HUDEP-2 (cell line): ENCODE measurements at regions not wholly inside any gene's neighbourhood (a gene's known extent, or its start where the extent isn't known, plus 50 kb on each side); places are given as distances from the start of the nearest gene placed in this dataset.

Experiments used
- DNase-seq, 76 experiments: peaks; one replicate each; lab custom pipeline; 2025; ENCODE audit not compliant: unreplicated experiment in 76 of 76; lab: John Stamatoyannopoulos, UW

GRCh38 chr4:67052814-67053675 lies 492.3 kb downstream of the CENPC start:
- DNase-seq: no peak

DNA sequence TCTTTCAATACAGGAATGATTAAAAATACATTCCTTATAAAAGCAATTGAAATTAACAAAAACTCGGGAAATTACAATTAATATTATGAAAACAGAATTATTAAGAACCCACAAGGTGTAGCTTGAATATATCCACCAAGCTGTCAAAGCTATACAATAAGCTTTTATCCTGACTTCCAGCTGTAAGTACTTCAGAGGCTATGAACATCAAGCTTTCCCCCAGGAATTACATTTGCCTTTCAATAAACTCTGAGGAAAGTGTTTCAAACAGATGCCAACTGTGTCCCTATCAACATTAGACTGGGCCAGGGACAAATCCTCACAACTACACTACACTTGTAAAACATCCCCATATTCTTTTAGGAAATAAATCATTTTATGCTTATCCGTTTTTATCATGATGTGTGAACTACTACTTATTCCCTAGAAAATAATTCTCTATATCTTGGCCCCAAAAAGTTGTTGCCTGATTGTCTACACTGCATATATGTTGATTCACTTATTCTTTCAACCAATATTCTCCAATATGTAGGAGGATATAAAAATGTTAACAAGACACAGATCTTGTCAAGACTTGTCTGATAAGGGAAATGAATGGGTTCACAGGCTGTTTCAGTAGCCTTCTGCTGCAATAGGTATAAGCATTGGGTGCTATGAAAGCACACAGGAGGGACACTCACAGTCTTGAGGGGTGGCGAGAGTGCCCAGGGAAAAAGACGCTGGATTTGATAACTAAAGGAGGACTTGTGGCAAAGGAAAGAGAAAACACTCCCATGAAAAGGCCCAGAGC lies 494.1 kb downstream of the CENPC start:
- DNase-seq: no peak

GRCh38 chr4:67049446-67049845 lies 495.9 kb downstream of the CENPC start:
- no peak for DNase-seq

GRCh38 chr4:67048530-67048929 lies 496.8 kb downstream of the CENPC start:
- DNase-seq: no peak

GRCh38 chr4:67040315-67040714 lies 505.0 kb downstream of the CENPC start:
- DNase-seq: no peak

DNA sequence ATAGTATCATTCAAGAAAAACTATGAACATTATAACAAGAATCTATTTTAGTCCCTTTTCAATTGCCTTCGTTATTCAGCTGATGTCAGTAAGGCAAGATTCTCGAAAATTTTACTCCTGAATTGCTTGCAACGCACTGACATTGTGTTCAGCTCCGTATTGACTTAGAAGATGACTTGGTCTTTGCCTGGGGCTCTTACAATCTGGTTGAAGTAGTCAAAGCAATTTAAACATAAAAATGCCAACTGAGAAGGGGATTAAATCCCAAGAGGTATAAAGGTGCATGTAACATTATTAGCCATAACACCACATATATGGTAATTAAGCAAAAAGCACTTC lies 507.1 kb downstream of the CENPC start:
- no peak for DNase-seq

- no peak for DNase-seq
Measured at GRCh38 chr4:67037504-67038227, 507.6 kb downstream of the CENPC start.

GRCh38 chr4:67036791-67037190 lies 508.5 kb downstream of the CENPC start:
- DNase-seq: no peak

DNA sequence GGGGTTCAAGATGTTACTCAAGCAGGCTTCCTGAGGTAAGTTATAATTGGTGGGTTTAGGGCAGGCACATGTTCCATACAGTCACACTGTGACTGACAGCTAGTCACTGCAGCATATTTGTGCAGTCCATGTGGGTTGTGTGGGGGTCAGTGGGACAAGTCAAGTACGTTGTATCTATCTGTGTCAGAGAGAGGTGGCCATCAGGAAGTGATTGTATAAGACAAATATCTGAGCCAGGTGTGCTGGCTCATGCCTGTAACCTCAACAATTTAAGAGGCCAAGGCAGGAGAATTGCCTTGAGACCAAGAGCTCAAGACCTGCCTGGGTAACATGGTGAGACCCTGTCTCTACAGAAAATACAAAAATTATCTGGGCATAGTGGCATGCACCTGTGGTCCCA lies 509.3 kb downstream of the CENPC start:
- DNase-seq: peak in 1 of 76 experiments; percentile 0

- DNase-seq: peak in 30 of 76 experiments; percentile 0 to 86 (median 39)
Measured at GRCh38 chr4:67035501-67035900, 509.8 kb downstream of the CENPC start.

DNA sequence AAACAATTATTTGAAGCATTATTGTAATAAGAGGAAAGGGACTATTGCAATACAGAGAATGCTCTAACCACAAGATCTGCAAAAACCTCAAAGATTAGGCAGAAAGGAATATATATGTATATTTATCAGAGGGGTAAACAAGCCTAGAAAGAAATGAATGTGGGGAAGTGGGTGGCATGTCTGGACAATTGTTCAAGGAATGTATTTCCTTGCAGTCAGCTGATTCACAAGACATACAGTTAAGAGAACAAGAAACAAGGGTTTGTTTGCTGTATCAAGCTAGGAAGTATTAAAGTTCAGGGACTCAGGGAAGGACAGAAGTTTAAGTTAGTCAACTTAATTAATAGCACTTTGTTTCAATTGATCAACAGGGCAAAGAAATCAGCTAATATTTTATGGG lies 514.7 kb downstream of the CENPC start:
- DNase-seq: no peak

- DNase-seq: no peak
Measured at GRCh38 chr4:67020438-67020797, 524.9 kb downstream of the CENPC start.

DNA sequence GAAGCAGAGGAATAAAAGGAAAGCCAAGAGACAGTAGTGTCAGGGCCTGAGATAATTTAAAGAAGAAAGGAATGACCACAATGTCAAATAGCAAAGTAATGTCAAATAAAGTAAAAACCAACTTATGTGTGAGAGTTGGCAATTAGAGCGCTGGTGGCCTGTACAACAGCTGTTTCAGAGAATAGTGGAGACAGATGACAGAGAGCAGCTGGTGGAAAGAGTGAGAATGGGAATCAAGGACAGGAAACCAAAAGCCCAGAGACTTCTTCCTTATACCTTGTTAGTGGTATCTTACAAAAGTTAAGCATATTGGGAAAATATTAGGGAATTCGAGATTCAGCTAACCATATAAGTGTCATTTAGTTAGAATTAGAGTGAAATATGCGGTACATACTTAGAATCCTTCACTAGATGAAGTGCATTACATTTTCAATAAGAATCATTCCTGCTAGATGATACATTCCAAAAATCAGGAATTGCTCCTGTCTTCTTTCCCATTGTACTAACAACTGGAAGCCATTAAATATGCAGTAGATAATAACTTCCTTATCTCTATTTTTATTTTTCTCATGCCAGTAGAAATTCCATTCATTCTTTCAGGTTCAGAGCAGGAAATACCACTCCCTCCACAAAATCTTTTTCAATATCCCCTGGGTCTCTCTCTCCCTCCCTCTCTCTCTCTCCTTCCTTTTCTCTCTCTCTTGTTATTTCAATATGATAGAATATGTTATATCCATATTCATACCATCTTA lies 525.4 kb downstream of the CENPC start:
- no peak for DNase-seq

DNA sequence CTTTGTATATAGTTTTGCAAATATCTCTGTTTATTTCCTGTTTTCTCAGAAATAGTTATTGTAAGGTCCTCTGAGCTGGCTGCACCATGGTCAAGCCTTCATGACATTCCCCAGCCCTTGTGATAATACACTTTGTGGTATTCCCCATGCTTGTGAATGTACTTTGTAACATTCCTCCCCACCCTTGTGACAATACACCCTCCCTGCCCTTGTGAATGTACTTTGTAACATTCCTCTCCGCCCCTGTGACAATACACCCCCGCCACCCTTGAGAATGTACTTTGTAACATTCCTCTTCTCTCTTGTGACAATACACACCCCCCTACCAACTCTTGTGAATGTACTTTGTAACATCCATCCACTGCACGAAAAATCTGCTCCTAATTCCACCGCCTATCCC lies 530.7 kb downstream of the CENPC start:
- no peak for DNase-seq

- no peak for DNase-seq
Measured at GRCh38 chr4:67006791-67007190, 538.5 kb downstream of the CENPC start.

- DNase-seq: no peak
Measured at GRCh38 chr4:66991521-66991920, 553.8 kb downstream of the CENPC start.

- no peak for DNase-seq
Measured at GRCh38 chr4:66974665-66975064, 570.6 kb downstream of the CENPC start.

DNA sequence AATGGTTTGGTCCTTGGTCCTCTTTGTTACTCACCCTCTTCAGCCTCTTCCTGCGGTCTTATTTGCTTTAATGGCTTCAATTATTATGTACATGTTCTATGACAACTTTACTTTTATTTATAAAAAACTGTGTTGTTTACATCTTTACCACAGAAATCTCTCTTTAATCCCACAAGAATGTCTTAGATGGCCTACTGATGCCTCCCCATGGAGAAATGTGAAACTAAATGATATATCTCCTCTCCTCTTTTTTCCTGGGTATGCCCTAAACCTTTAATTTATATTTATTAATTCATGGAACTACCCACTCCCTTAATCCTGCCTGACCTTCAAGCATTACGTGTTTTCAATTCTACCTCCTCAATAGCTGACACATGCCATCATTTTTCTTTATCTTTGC lies 573.2 kb downstream of the CENPC start:
- no peak for DNase-seq

DNA sequence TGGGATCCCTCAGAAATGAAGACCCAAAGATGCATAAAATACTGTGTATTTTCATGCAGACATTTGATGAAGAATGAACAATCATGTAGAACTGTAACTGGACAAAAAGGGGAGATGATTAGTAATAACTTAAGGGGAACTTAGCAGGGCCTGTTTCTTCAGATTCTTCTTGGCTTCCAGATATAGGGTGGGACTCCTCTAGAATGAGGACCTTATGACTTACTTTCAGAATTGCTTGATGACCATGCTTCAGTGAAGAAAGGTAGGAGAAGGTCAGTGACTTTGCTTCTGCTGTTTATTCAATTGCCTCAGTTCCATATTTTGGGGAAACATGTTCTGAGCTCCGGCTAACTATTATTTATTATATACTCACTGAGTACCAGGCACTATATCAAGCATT lies 580.8 kb downstream of the CENPC start:
- DNase-seq: no peak

- no peak for DNase-seq
Measured at GRCh38 chr4:66963084-66963483, 582.2 kb downstream of the CENPC start.

DNA sequence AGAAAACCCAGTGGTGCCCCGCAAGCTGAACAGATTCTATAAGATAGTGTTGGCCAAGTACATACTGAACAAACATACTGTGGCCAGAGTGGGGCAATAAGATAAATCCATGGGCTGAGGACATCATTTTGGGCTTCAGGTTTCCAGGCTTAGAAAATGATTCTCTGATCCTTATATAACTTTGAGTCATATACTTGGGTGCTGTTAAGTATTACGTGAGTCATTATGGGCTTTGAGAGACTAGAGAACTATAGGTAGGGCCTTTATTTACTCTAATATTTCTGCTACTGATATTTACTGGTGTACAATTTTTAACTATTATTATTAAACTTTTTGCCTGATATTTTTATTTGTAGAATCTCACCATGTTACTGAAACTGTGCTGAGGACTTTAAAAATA lies 586.1 kb downstream of the CENPC start:
- DNase-seq: no peak
